ENCODE measurements at regions not wholly inside any gene's neighbourhood (a gene's known extent, or its start where the extent isn't known, plus 50 kb on each side); places are given as distances from the start of the nearest gene placed in this dataset.
"Not testable (repeated sequence)": the region's sequence is repeated elsewhere in the genome, so short reads cannot be mapped to it uniquely, and the experiment has no call there.

GRCh38 chr7:136424058-136424457 lies 444.4 kb upstream of the CHRM2 start:
- intact Hi-C loops (cut with micrococcal nuclease): no loop called here
- CTCF ChIA-PET: no interaction called here
- BruUV-seq (replicated peaks): no TSS peak

DNA sequence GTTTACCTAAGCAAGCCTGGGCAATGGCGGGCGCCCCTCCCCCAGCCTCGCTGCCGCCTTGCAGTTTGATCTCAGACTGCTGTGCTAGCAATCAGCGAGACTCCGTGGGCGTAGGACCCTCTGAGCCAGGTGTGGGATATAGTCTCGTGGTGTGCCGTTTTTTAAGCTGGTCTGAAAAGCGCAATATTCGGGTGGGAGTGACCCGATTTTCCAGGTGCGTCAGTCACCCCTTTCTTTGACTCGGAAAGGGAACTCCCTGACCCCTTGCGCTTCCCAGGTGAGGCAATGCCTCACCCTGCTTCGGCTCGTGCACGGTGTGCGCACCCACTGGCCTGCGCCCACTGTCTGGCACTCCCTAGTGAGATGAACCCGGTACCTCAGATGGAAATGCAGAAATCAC lies 442.6 kb upstream of the MTPN start:
- H2AFZ ChIP-seq (ENCODE audit: low read length); DNase-seq; H3K4me3 ChIP-seq (ENCODE audit: low read length); POLR2A ChIA-PET (ENCODE audit: unreplicated experiment); H3K9ac ChIP-seq (ENCODE audit: low read length); H3K27ac ChIP-seq (ENCODE audit: low read length); H3K79me2 ChIP-seq (ENCODE audit: low read length); H3K4me2 ChIP-seq (ENCODE audit: low read length); H3K9me2 ChIP-seq (replicated peaks; ENCODE audit: low read length); H3K27me3 ChIP-seq (ENCODE audit: low read length); CTCF ChIA-PET; intact Hi-C loops (cut with micrococcal nuclease); BruUV-seq (replicated peaks); H3K36me3 ChIP-seq (ENCODE audit: low read depth, low read length); H4K20me1 ChIP-seq (ENCODE audit: low read length); H3K4me1 ChIP-seq (ENCODE audit: insufficient read depth, low read length); H3K9me3 ChIP-seq (ENCODE audit: low read length); H3F3A ChIP-seq (ENCODE audit: low read length, unreplicated experiment); ATAC-seq: not testable (repeated sequence)

More at GRCh38 chr7:136424058-136424457, 444.4 kb upstream of the CHRM2 start:
- Histone ChIP-seq H2AFZ (ENCODE audit: low read length) (no peak overlapping the region), H3K27ac (ENCODE audit: low read length) (no peak overlapping the region), H3K4me3 (ENCODE audit: low read length) (no peak overlapping the region), H4K20me1 (ENCODE audit: low read length) (no peaks in the 10 kb centered on the region), H3K27me3 (ENCODE audit: low read length) (no peaks in the 10 kb centered on the region; the same call in 1 of the 2 replicates), H3K4me1 (ENCODE audit: insufficient read depth, low read length) (no peaks in the 10 kb centered on the region), H3K4me2 (ENCODE audit: low read length) (no peak overlapping the region), H3K9me3 (ENCODE audit: low read length) (no peaks in the 10 kb centered on the region), H3K9ac (ENCODE audit: low read length) (no peak overlapping the region), H3K36me3 (ENCODE audit: low read depth, low read length) (no peaks in the 10 kb centered on the region), H3K9me2 (replicated peaks; ENCODE audit: low read length) (no peaks in the 10 kb centered on the region), H3F3A (ENCODE audit: low read length, unreplicated experiment) (no peaks in the 10 kb centered on the region), H3K79me2 (ENCODE audit: low read length) (no peaks in the 10 kb centered on the region)
- DNase-seq (no peak), ATAC-seq (no peak)
- TF ChIP-seq CTCF (conservative IDR thresholded peaks at IDR 0.05; ENCODE audit: low read depth, low read length) (no peak), EZH2phosphoT487 (IDR thresholded peaks at IDR 0.05; ENCODE audit: borderline replicate concordance, low read length) (no peak), EZH2 (IDR thresholded peaks at IDR 0.05; ENCODE audit: low read length, unreplicated experiment) (no peak)
- POLR2A ChIA-PET (ENCODE audit: unreplicated experiment): interaction anchor here (0.5 kb wide), 1 partner anchor 1875 kb away, joined by 9 read pairs; no protein-coding TSS in a partner anchor

- CTCF ChIA-PET: no interaction called here
- ATAC-seq (no peak), DNase-seq (no peak)
- Histone ChIP-seq H3F3A (ENCODE audit: low read length, unreplicated experiment) (no peaks in the 10 kb centered on the region), H3K27ac (ENCODE audit: low read length) (no peak overlapping the region), H3K9me2 (replicated peaks; ENCODE audit: low read length) (no peaks in the 10 kb centered on the region), H3K27me3 (ENCODE audit: low read length) (no peaks in the 10 kb centered on the region), H2AFZ (ENCODE audit: low read length) (no peak overlapping the region), H3K36me3 (ENCODE audit: low read depth, low read length) (no peaks in the 10 kb centered on the region), H3K79me2 (ENCODE audit: low read length) (no peaks in the 10 kb centered on the region), H3K4me2 (ENCODE audit: low read length) (no peak overlapping the region), H3K4me3 (ENCODE audit: low read length) (no peak overlapping the region), H4K20me1 (ENCODE audit: low read length) (no peaks in the 10 kb centered on the region), H3K4me1 (ENCODE audit: insufficient read depth, low read length) (no peaks in the 10 kb centered on the region), H3K9me3 (ENCODE audit: low read length) (no peaks in the 10 kb centered on the region), H3K9ac (ENCODE audit: low read length) (no peak overlapping the region)
- TF ChIP-seq EZH2 (IDR thresholded peaks at IDR 0.05; ENCODE audit: low read length, unreplicated experiment) (no peak), EZH2phosphoT487 (IDR thresholded peaks at IDR 0.05; ENCODE audit: borderline replicate concordance, low read length) (no peak), CTCF (conservative IDR thresholded peaks at IDR 0.05; ENCODE audit: low read depth, low read length) (no peak)
- POLR2A ChIA-PET (ENCODE audit: unreplicated experiment): no interaction called here
- BruUV-seq (replicated peaks): no TSS peak
- intact Hi-C loops (cut with micrococcal nuclease): no loop called here
Measured at GRCh38 chr7:136412952-136413351, 435.8 kb upstream of the MTPN start.
